Trophoblast cell (in vitro differentiated cells and primary cell): ENCODE measurements at regions not wholly inside any gene's neighbourhood (a gene's known extent, or its start where the extent isn't known, plus 50 kb on each side); places are given as distances from the start of the nearest gene placed in this dataset.

Source experiments
- DNase-seq, 2 donors: peaks; one replicate each; pipeline ENCODE4 v3.0.0-alpha.2; 2016
- H2AFZ ChIP-seq: 2 replicates; pipeline ENCODE4 v1.6.1; 2013; ENCODE audit warnings: low read length, moderate library complexity, mild to moderate bottlenecking; ENCODE audit not compliant: insufficient read depth, poor library complexity
- H2AK5ac ChIP-seq: 2 replicates; pipeline ENCODE4 v1.6.1; 2013; ENCODE audit warnings: mild to moderate bottlenecking, low read length
- H2BK120ac ChIP-seq: 2 replicates; pipeline ENCODE4 v1.6.1; 2013; ENCODE audit warnings: low read length, mild to moderate bottlenecking, moderate library complexity; ENCODE audit not compliant: insufficient read depth, poor library complexity
- H2BK12ac ChIP-seq: 2 replicates; pipeline ENCODE4 v1.6.1; 2013; ENCODE audit warnings: mild to moderate bottlenecking, low read length, moderate library complexity
- H2BK5ac ChIP-seq: 2 replicates; pipeline ENCODE4 v1.6.1; 2013; ENCODE audit warnings: low read length, low read depth, moderate library complexity, mild to moderate bottlenecking; ENCODE audit not compliant: poor library complexity
- H3K14ac ChIP-seq: 2 replicates; pipeline ENCODE4 v1.6.1; 2013; ENCODE audit warnings: mild to moderate bottlenecking, low read length
- H3K18ac ChIP-seq: 2 replicates; pipeline ENCODE4 v1.6.1; 2013; ENCODE audit warnings: mild to moderate bottlenecking, low read length
- H3K23ac ChIP-seq: 2 replicates; pipeline ENCODE4 v1.6.1; 2013; ENCODE audit warnings: low read length
- H3K27ac ChIP-seq: 2 replicates; pipeline ENCODE4 v1.5.1; 2013; ENCODE audit warnings: low read depth, mild to moderate bottlenecking, inconsistent platforms, low read length, moderate library complexity
- H3K27me3 ChIP-seq: 2 replicates; pipeline ENCODE4 v1.6.1; 2013; ENCODE audit warnings: inconsistent platforms, mild to moderate bottlenecking, low read length, moderate library complexity; ENCODE audit not compliant: insufficient read depth
- H3K36me3 ChIP-seq, 2 experiments: 1 replicate in 1 of 2; 2 replicates in 1 of 2; pipeline ENCODE4 v1.6.1; 2013; ENCODE audit warnings: low read length in 2 of 2, mild to moderate bottlenecking in 2 of 2, moderate library complexity in 1 of 2; ENCODE audit not compliant: insufficient read depth in 2 of 2, control insufficient read depth in 1 of 2
- H3K4ac ChIP-seq: 2 replicates; pipeline ENCODE4 v1.6.1; 2013; ENCODE audit warnings: low read depth, mild to moderate bottlenecking, low read length, moderate library complexity
- H3K4me1 ChIP-seq, 2 experiments: 1 replicate in 1 of 2; 2 replicates in 1 of 2; pipeline ENCODE4 v1.6.1; 2013; ENCODE audit warnings: low read length in 2 of 2, mild to moderate bottlenecking in 2 of 2, moderate library complexity in 1 of 2; ENCODE audit not compliant: insufficient read depth in 2 of 2, control insufficient read depth in 1 of 2
- H3K4me2 ChIP-seq: 2 replicates; pipeline ENCODE4 v1.6.1; 2013; ENCODE audit warnings: inconsistent platforms, mild to moderate bottlenecking, low read length, moderate library complexity
- H3K4me3 ChIP-seq: 2 replicates; pipeline ENCODE4 v1.5.1; 2013; ENCODE audit warnings: mild to moderate bottlenecking, low read depth, low read length, inconsistent platforms
- H3K79me1 ChIP-seq: one replicate; pipeline ENCODE4 v1.6.1; 2013; ENCODE audit warnings: low read length
- H3K79me2 ChIP-seq: 2 replicates; pipeline ENCODE4 v1.6.1; 2013; ENCODE audit warnings: low read length, mild to moderate bottlenecking; ENCODE audit not compliant: control insufficient read depth, insufficient read depth, poor library complexity
- H3K9ac ChIP-seq: 2 replicates; pipeline ENCODE4 v1.6.1; 2013; ENCODE audit warnings: mild to moderate bottlenecking, low read length
- H3K9me3 ChIP-seq: 2 replicates; pipeline ENCODE4 v1.6.1; 2013; ENCODE audit warnings: low read depth, mild to moderate bottlenecking, control low read depth, inconsistent platforms, low read length; ENCODE audit not compliant: insufficient read depth
- H4K12ac ChIP-seq: 2 replicates; pipeline ENCODE4 v1.6.1; 2013; ENCODE audit warnings: low read depth, mild to moderate bottlenecking, low read length, moderate library complexity
- H4K8ac ChIP-seq: 2 replicates; pipeline ENCODE4 v1.6.1; 2013; ENCODE audit warnings: low read depth, mild to moderate bottlenecking, low read length, moderate library complexity
- H4K91ac ChIP-seq: one replicate; pipeline ENCODE4 v1.6.1; 2013; ENCODE audit warnings: low read depth, mild to moderate bottlenecking, low read length, moderate library complexity
- WGBS: extraction: QIAGEN DNeasy Blood & Tissue Kit; methylation state at CpG from one replicate; pipeline ENCODE4 v1.1.7; 2013; ENCODE audit warnings: missing lambda C conversion rate; ENCODE audit not compliant: insufficient read length, insufficient coverage; ENCODE audit errors: extremely low coverage; 5-methylcytosine and 5-hydroxymethylcytosine counted together

DNA sequence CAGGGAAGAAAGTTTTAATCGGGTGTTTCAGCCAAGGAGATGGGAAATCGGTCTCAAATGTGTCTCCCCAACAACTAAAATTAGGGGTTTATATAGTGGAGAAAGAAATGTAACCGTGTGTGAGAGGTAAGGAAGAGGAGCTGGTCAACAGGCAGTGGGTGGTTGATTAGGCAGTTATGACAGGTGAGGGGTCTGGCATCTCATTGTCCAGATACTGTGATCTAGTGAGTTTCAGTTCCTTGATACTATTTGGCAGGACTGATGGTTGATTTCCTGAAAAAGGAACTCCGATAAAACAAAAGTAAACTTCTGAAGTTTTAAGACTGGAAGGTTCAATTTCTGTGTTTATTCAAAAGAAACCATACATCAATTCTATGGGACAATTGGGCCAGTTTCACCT is 197.9 kb downstream of the LPIN1 start:
- Histone ChIP-seq H3K4ac (no peak overlapping the region), H4K12ac (no peak overlapping the region), H2BK5ac (no peak overlapping the region), H3K27me3 (no peaks in the 10 kb centered on the region), H3K23ac (no peak overlapping the region), H2AK5ac (no peak overlapping the region), H3K79me1 (no peaks in the 10 kb centered on the region), H3K4me2 (no peak overlapping the region), H3K4me3 (no peak overlapping the region), H3K79me2 (no peaks in the 10 kb centered on the region), H3K27ac (no peak overlapping the region), H2BK120ac (no peak overlapping the region), H4K91ac (no peak overlapping the region), H3K36me3 (no peaks in the 10 kb centered on the region), H3K9ac (no peak overlapping the region), H3K4me1 (no peaks in the 10 kb centered on the region), H3K9me3 (no peaks in the 10 kb centered on the region), H3K18ac (no peak overlapping the region), H4K8ac (no peak overlapping the region), H2AFZ (no peak overlapping the region), H2BK12ac (no peak overlapping the region), H3K14ac (no peak overlapping the region)
- no peak for DNase-seq
- no CpG with 5 or more reads among the region's 4 CpGs for WGBS

DNA sequence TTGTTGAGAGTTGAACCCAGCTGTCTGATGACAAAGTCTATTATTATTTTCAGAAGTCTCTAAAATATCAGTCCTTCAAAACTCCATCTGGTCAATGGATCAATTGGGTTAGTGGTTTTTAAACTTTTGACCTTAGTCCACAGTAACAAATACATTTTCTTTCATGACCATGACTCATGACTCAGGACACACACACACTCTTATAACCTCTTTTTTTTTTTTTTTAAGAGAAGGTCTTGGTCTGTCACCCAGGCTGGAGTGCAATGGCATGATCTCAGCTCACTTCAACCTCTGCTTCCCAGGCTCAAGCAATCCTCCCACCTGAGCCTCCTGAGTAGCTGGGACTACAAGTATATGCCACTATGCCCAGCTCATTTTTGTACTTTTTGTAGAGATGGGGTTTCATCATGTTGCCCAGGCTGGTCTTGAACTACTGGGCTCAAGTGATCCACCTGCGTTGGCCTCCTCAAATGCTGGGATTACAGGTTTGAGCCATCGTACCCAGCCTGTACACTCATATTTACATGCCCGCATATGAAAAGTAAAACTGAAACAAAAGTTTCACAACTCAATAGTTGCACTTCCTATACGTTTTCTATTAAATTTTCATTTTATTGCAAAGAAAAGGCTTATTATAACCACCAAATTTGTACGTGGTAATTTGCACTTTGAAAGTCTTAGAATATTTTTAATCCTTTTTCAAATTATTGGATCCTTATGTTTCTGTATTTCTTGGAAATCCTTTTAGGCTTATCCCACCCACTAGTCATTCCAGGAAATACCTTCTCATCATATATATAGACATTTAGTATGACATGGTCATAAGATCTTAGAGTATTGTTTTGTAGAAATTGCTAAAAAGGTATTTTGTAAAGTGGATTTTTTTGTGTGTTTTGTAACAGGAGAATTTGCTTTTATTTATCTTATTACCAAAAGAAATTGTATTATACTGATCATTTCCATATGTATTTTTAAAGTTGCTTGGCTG is 199.0 kb downstream of the LPIN1 start:
- no peak overlapping the region for H3K4me3 ChIP-seq
- no peak overlapping the region for H2AFZ ChIP-seq
- H4K12ac ChIP-seq, result no peak overlapping the region
- no peak overlapping the region for H3K9ac ChIP-seq
- no peaks in the 10 kb centered on the region for H3K4me1 ChIP-seq
- no peak overlapping the region for H4K91ac ChIP-seq
- no peak overlapping the region for H2BK5ac ChIP-seq
- no peaks in the 10 kb centered on the region for H3K27me3 ChIP-seq
- H3K79me1 ChIP-seq, result no peaks in the 10 kb centered on the region
- DNase-seq, result peak in 1 of 2 donors; percentile 17
- H3K18ac ChIP-seq, result no peak overlapping the region
- H3K23ac ChIP-seq, result no peak overlapping the region
- no peak overlapping the region for H2BK12ac ChIP-seq
- H2AK5ac ChIP-seq, result no peak overlapping the region
- no peaks in the 10 kb centered on the region for H3K36me3 ChIP-seq
- no peak overlapping the region for H2BK120ac ChIP-seq
- no peak overlapping the region for H3K27ac ChIP-seq
- WGBS, result no CpG with 5 or more reads among the region's 5 CpGs
- no peak overlapping the region for H4K8ac ChIP-seq
- no peak overlapping the region for H3K14ac ChIP-seq
- H3K9me3 ChIP-seq, result no peaks in the 10 kb centered on the region
- H3K79me2 ChIP-seq, result no peaks in the 10 kb centered on the region
- no peak overlapping the region for H3K4me2 ChIP-seq
- no peak overlapping the region for H3K4ac ChIP-seq

DNA sequence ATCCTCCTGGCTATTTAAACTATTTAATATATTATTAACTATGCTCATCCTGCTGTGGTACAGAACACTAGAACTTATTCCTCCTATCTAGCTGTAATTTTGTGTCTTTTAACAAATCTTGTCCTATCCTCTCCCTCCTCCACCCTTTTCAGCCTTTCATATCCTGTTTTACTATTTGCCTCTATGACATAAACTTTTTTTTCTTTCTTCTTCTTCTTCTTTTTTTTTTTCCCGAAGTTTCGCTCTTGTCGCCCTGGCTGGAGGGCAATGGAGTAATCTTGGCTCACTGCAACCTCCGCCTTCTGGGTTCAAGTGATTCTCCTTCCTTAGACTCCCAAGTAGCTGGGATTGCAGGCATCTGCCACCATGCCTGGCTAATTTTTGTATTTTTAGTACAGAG is 201.5 kb downstream of the LPIN1 start:
- H2BK12ac ChIP-seq, result no peak overlapping the region
- no CpG with 5 or more reads among the region's 4 CpGs for WGBS

DNA sequence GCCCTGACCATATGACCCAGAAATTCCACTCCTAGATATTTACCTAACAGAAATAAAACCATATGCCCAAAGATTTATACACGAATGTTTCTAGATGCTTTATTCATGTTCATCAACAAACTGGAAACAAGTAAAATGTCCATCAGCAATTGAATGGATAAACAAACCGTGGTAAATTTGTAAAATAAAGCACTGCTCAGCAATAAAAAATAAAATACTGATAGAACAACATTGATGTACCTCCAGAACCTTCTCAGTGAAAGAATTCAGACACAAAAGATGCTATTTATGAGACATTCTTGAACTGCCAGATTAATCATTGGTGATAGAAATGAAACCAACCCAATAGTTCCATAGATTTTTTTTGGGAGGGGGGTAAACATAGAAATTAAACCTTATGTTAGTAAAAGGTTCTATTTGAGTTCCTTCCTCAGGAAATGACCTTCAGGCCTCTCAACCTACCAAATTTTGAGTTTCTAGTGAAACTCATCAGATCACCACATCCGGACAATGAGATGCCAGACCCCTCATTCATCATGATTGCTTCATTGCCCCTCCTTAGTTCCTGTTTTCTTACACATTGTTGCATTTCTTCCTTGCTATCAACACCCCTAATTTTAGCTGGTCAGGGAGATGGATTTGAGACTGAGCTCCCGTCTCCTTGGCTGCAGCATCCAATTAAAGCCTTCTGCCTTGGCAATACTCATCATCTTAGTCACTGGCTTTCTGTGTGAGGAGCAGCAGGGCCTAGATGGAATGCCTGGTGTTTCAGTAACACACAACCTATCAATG is 203.5 kb downstream of the LPIN1 start:
- no peak overlapping the region for H3K9ac ChIP-seq
- no peak overlapping the region for H3K14ac ChIP-seq
- no peaks in the 10 kb centered on the region for H3K4me1 ChIP-seq
- H3K79me1 ChIP-seq, result no peaks in the 10 kb centered on the region
- no peak overlapping the region for H3K18ac ChIP-seq
- no peak overlapping the region for H2AFZ ChIP-seq
- no peak overlapping the region for H4K8ac ChIP-seq
- H4K91ac ChIP-seq, result no peak overlapping the region
- no CpG with 5 or more reads among the region's 4 CpGs for WGBS
- H4K12ac ChIP-seq, result no peak overlapping the region
- no peak overlapping the region for H3K27ac ChIP-seq
- H3K4ac ChIP-seq, result no peak overlapping the region
- H3K4me2 ChIP-seq, result no peak overlapping the region
- no peak overlapping the region for H2BK120ac ChIP-seq
- H3K23ac ChIP-seq, result no peak overlapping the region
- H3K4me3 ChIP-seq, result no peak overlapping the region
- no peak for DNase-seq
- H2BK5ac ChIP-seq, result no peak overlapping the region
- H3K27me3 ChIP-seq, result no peaks in the 10 kb centered on the region
- H3K36me3 ChIP-seq, result no peaks in the 10 kb centered on the region
- no peaks in the 10 kb centered on the region for H3K9me3 ChIP-seq
- no peak overlapping the region for H2BK12ac ChIP-seq
- no peak overlapping the region for H2AK5ac ChIP-seq
- H3K79me2 ChIP-seq, result no peaks in the 10 kb centered on the region

More for the DNA sequence above, 201.5 kb downstream of the LPIN1 start:
- H4K8ac ChIP-seq, result no peak overlapping the region
- no peaks in the 10 kb centered on the region for H3K79me2 ChIP-seq
- H2AFZ ChIP-seq, result no peak overlapping the region
- no peak overlapping the region for H3K4me3 ChIP-seq
- no peaks in the 10 kb centered on the region for H3K36me3 ChIP-seq
- H3K4me1 ChIP-seq, result no peaks in the 10 kb centered on the region
- no peaks in the 10 kb centered on the region for H3K79me1 ChIP-seq
- H3K14ac ChIP-seq, result no peak overlapping the region
- no peak overlapping the region for H2BK5ac ChIP-seq
- no peak overlapping the region for H3K4me2 ChIP-seq
- H3K9me3 ChIP-seq, result no peaks in the 10 kb centered on the region
- H4K91ac ChIP-seq, result no peak overlapping the region
- H3K27me3 ChIP-seq, result no peaks in the 10 kb centered on the region
- DNase-seq, result no peak
- no peak overlapping the region for H3K23ac ChIP-seq
- no peak overlapping the region for H3K18ac ChIP-seq
- no peak overlapping the region for H4K12ac ChIP-seq
- no peak overlapping the region for H3K9ac ChIP-seq
- H3K27ac ChIP-seq, result no peak overlapping the region
- H2BK120ac ChIP-seq, result no peak overlapping the region
- no peak overlapping the region for H2AK5ac ChIP-seq
- no peak overlapping the region for H3K4ac ChIP-seq
